HG03432 (cell line): ENCODE measurements at regions not wholly inside any gene's neighbourhood (a gene's known extent, or its start where the extent isn't known, plus 50 kb on each side); places are given as distances from the start of the nearest gene placed in this dataset.
"Not testable (repeated sequence)": the region's sequence is repeated elsewhere in the genome, so short reads cannot be mapped to it uniquely, and the experiment has no call there.

Experiments used
- ATAC-seq: cut with Tn5 transposase; IDR thresholded peaks from one replicate; pipeline ENCODE4 v1.9.1; 2021; ENCODE audit warnings: mild to moderate bottlenecking, moderate library complexity; ENCODE audit not compliant: unreplicated experiment

DNA sequence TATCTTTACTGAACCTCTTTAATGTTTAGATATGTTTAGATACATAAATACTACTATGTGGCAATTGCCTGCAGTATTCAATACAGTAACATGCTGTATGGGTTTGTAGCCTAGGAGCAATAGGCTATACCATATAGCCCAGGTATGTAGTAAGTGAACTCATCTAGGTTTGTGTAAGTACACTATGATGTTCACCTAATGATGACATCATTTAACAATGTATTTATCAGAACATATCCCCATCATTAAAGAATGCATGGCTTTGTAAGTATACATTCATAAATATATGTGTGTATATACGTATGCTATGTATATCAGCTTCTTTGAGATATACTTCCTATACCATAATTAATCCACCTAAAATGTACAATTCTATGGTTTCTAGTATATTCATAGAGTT lies 631.2 kb upstream of the MAN1A1 start:
- ATAC-seq: no peak

DNA sequence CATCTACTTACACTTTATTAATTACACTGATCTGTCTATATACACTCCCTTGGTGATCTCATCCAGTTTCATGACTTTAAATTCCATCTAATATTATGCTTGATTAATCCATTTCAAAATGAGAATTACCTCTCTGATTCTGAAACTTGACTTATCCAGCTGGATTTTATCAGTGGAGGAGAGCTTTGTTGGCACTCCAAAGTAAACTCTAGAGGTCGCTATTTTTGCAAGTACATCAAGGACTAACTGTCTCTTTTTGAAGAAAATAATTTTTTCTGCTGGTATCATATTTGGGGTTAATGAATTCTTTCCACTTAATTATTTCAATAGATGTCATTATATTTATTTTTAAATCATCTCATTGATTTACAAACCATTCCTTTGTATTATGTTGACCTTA lies 630.3 kb upstream of the MAN1A1 start:
- ATAC-seq: no peak

DNA sequence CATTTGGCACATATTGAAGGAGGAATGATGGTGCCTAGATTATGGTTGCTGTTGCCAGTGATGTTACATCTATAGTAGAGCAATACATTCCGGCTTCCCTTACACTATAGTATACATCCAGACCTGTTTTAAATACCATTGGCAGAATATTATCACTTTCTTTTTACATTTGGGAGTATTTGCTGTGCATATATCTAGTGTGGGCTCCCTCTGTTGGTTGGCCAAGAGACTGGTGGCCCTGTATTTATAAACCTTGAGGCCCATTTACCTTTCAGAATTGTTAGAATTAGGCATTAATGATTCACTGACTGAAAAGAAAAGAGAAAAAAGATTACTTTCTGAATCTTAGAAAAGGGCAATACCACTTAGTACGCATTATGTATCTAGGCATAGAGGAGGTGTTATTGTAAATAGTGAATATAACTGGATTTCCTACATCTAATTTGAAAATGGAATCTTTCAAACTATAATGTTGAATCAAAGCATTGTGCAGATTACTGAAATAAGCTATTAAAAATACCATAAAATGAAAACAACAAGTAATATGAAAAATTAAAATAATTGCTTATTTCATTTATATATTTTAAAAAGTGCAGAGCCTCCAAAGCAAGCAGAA lies 628.8 kb upstream of the MAN1A1 start:
- peak; percentile 78 for ATAC-seq

DNA sequence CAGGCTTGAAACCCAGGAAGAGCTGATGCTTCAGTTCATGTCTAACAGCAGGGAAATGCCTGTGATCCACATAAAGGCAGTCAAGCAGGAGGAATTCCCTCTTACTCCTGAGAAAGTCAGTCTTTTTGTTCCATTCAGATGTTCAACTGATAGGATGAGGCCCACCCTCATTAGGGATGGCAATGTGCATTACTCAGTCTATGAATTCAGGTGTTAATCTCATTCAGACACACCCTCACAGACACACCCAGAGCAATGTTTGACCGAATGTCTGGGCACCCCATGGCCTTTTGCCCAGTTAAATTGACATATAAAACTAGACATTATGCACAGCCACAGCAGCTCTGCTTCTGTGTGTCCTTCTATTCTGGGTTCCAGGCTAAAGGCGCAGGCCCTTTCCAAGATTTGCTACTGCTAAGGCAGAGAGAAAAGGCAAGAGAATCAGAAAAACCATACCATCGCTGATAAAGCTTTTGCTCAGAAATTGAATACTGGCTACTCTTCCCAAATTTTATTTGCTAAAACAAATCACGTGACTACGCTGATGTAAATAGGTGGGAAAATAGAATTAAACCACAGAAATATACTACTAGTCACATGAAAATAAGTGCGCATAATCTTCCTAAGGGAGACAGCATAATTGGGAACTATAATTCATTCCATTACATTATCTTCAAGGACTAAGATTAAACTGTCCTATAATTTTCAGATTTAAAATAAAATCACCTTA lies 625.0 kb upstream of the MAN1A1 start:
- no peak for ATAC-seq

DNA sequence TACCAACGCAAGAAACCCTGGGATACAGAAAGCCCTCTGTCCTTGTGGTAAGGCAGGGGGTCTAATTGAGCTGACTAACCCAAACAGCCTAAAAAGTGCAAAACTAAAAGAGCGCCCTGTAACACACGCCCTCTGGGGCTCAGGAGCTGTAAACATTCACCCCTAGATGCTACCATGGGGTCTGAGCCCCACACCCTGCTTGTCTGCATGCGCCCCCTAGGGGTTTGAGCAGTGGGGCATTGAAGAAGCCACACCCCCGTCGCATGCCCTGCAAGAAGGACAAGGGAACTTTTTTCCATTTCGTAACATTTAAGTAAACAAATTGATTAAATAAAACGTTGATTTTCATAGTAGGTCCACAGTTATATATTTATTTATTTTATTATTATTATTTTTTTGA lies 616.9 kb upstream of the MAN1A1 start:
- peak; percentile 60 for ATAC-seq

DNA sequence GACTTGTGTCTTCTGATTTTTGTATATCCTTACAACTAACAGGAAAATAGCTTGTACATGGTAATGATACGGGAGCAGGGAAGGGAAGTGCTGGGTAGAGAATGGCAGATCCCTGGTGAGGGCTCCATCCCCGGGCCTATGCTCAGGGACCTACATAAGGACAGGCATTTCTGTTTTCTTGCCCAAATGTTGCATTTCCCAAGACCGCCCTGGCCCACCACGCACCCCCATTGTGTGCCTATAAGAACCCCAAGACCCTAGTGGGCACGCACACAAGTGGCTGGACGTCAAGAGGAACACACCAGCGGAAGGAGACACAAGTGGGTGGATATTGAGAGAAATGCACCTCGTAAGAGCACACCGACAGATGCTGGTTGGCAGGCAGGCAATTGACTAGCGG lies 616.3 kb upstream of the MAN1A1 start:
- ATAC-seq: no peak

DNA sequence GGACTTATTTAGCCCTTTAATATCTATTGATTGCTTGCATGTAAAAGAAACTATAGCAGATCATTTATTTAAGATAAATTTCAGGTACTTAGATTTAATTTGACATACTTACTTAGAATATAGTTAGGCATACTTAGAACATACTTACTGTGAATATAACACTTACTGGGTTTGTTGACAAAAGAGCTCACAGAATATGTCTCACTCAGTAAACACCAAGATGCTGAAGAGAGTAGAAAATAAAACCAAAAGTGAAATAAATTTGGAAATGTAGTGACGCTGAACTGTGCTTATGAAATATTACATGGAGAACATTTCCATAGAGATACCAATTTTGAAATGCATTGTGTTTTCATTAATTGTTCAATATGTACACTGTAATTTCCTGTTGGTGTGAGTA lies 615.4 kb upstream of the MAN1A1 start:
- ATAC-seq: no peak

DNA sequence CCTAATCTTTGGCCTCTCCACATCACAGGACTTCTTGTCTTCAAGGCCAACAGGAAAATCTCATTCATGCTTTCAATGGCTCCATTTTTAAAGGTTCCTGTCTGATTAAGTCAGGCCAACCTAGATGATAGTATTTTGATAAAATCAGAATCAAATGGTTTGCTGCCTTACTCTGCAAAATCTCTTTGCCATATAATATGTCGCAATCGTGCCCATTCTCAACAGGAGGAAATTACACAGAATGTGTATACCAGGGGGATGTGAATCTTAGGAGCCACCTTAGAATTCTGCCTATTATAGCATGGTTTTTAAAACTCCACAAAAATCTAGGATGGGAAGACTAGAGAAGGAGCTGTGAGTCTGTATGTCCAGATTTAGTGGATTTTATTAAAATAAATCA lies 612.9 kb upstream of the MAN1A1 start:
- ATAC-seq: no peak

DNA sequence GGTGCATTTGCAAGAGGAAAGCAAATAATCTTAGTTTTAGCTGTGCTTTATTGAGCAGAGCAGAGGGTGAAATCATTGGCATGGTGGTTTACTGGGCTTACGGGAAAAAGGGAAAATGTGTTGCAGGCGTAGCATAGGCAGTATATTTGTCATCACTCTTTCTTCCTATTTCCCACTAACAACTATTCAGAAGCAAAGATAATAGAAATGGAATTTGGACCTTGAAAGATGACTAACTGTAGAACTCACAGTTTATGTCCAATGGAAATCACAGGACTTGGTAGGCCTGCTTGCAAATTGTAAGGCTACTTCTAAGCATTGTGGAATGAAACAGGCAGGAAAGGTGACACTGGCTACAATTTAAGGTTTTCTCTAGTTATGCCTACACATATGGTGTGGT lies 611.9 kb upstream of the MAN1A1 start:
- ATAC-seq: no peak

DNA sequence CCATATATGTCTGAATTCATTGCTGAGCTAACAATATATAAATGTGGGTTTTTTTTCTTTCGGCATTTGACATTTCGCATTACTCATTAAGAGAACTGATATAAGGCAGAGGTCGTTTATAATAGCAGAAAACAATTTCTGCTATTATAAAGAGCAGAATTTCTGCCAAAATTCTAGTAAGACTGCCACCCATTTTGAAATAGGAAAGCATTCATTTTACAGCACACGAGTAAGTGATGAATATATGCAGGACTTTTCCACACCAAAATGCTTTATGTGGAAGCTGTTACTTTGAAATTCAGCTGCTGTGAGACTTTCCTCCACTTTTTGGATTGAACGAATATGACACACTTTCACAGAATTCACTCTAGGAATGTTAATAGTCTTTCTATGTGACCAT lies 610.9 kb upstream of the MAN1A1 start:
- no peak for ATAC-seq

DNA sequence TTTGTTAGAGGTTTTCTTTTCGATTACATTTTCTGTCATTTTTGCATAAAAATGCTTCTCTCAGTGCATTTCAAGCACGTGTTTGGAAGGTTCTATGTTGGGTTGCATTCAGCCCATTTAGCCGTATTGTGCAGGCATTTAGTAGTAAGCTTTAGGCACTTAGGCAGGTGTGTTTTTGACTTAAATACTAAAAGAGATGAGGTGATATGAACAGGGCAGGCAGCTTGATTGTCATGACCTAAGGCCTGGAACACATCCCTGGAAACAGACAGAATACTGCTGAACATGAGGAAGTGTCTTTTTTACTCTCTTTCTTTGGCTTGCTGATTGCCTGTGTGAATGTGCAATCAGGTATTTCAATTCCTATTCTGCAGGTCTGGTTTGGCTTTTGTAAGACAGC lies 610.5 kb upstream of the MAN1A1 start:
- ATAC-seq: no peak

DNA sequence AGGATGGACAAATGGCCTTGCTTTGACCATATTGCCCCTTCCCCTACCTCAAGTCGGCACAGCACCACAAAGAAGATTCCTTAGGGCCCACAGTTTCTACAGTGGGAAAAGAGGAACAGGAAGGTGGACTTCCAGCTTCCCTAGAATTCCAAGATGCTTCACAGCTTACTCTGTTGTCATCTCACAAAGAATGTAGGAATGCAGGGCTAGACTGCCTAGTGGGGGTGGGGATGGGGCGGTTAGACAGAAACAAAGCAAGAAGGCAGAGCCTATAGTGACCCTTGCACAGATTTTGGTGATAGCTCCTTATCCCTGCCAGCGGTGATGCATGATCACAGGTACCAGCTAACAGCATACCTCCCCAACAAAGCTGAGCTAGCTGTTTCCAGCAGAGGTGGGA lies 607.6 kb upstream of the MAN1A1 start:
- no peak for ATAC-seq

DNA sequence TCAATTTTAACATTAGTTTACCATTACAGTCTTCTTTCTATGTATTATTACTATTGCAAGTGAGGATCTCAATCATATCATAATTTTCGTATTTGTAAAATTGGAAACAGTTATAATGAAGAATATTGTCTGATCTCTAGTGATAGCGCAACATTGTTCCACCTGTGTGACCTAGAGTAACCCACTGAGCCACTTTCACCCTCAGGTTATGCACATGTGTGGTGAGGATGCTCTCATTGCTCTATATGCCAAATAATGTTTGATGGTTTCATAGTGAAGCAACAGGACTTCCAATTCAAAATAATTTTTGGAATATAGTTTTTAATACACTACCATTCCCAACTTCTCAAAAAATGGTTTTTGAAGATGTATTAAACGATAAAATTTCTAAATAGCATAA lies 603.1 kb upstream of the MAN1A1 start:
- ATAC-seq: no peak

DNA sequence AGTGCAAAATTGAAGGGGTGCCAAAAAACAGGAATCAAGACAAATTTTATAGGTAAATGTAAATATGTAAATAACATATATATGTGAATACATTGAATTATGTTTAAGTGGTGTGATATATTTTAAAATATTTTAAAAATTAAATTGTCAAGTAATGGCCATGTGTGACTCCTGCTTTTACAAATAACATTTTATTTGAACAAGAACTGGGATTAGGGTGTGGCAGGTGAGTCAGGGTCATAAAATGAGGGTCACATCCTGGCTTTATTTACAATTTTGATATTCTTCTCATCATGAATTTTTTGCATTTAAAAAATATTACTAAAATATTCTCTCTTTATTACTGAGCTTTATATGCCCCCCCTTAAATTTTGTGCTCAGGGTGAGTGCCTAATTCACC lies 601.1 kb upstream of the MAN1A1 start:
- ATAC-seq: no peak

DNA sequence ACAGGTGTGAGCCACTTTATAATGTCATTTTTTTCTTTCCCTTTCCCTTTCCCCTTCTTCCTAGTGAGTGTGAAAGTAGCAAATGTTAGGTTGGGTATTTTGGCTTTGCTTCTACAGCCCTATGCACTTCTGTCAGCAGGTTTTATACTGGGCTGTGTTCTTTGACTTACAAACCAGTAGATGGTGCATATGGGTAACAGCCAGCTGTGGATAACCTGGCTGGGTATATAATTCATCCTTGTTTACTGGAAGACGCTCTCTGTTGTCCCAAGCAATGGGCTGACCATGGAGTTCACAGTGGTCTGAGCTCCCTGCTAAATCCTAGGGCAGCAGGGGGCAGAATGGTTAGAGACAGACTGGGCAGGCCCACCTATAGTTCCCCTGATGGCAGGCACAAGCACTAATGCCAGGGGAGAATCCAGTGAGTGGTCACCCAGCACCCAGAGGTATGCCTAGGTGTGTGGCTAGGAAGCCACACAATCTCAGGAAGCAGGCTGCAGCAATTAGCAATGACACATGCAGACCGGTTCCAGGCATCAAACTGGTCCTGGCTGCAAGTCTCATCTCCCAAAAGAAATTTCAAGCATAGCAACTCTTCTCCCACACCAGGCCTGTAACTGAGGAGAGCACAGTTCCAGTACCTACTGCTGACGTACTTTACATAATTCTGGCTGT lies 592.7 kb upstream of the MAN1A1 start:
- ATAC-seq: no peak

DNA sequence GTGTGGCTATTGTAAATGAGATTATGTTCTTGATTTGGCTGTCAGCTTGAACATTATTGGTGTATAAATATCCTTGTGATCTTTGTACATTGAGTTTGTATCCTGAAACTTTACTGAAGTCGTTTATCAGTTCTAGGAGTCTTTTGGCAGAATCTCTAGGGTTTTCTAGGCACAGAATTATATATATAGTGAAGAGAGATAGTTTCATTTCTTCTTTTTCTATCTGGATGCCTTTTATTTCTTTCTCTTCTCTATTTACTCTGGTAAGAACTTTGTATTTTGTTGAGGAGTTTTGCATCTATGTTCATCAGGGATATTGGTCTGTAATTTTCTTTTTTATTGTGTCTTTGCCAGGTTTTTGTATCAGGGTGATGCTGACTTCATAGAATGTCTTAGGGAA lies 589.2 kb upstream of the MAN1A1 start:
- ATAC-seq: no peak

DNA sequence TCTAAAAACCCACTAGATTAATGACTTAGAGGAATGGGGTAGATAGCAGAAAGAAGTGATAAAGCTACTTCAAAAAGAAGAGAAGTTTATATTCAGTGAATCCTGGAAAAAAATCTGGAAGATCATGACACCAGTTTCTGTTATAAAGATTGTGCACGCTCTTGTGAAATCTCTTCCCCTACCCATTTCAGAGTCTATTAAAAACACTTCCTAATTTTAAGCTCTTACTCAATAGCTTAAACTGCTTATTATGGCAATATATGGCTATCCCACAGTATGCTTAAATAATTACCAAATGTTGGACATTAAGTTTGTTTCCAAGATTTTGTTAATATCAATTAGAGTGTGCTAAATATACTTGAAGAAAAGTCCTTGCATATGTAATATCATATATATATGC lies 585.3 kb upstream of the MAN1A1 start:
- no peak for ATAC-seq

DNA sequence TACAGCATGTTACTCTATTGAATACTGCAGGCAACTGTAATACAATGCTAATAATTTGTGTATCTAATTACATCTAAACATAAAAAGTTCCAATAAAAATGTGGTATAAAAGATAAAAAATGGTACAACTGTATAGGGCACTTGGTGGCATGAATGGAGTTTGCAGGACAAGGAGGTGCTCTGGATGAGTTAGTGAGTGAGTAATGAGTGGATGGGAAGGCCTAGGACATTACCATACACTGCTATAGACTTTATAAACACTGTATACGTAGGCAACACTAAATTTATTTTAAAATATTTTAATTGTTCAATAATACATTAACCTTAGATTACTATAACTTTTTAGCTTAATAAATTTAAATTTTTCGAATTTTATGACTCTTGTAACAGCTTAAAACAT lies 579.6 kb upstream of the MAN1A1 start:
- ATAC-seq: no peak

DNA sequence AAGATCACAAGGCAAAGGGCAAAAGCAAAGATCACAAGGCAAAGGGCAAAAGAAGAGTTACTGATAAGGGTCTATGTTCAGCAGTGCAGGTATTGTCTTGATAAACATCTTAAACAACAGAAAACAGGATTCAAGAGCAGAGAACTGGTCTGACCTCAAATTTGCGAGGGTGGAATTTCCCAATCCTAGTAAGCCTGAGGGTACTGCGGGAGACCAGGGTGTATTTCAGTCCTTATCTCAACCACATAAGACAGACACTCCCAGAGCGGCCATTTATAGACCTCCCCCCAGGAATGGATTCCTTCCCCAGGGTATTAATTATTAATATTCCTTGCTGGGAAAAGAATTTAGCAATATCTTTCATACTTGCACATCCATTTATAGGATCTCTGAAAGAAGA lies 575.3 kb upstream of the MAN1A1 start:
- not testable (repeated sequence) for ATAC-seq

DNA sequence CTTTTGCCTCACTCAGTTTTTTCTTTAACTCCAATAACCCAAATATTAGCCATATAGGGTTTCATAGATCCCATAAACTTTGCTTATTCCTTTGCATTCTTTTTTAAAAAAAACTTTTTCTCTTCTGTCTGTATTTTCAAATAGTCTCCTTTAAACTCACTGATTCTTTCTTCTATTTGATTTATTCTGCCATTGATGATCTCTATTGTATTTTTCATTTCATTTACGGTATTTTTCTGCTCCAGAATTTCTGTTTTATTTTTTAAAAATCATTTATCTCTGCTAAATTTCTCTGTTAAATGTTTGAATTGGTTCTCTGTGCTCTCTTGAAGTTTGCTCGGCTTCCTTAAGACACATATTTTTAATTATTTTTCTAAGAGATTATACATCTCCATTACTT lies 573.3 kb upstream of the MAN1A1 start:
- no peak for ATAC-seq

DNA sequence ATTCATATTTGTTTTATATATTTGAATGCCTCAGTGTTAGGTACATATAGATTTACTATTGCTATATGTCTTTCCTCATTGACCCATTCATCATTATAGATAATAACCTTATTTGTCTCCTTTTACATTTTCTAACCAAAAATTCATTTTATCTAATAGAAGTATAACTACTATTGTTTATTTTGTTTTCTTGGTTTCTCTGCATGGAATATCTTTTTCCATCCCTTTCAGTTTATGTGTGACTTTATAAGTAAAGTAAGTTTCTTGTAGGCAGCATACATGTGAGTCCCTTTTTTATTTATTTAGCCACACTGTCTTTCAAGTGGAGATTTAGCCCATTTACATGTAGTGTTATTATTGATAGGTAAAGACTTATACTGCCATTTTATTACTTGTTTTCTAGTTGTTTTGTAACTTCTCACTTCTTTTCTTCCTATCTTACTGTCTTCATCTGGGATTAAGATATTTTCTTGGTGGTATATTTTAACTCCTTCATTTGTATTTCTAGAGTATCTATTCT lies 572.0 kb upstream of the MAN1A1 start:
- ATAC-seq: no peak

DNA sequence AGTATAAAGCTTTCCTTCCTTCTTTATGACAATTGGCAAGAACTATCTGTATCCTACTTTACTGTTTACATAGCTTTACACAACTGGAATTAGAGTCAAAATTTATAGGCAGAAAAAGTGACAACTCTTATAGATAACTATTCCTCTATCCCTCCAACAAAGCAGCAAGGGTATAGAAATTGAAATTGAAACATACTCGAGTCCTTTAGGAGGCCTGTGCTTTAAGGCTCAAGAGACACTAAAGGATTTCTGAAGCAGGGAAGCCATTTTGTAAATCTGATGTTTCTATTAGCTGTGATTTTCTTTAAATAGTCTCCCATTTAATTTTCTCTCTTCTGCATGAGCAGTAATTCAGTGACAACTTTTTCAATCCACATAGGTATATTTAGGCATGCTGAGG lies 567.6 kb upstream of the MAN1A1 start:
- no peak for ATAC-seq
